ENCODE measurements at regions not wholly inside any gene's neighbourhood (a gene's known extent, or its start where the extent isn't known, plus 50 kb on each side); places are given as distances from the start of the nearest gene placed in this dataset.

DNA sequence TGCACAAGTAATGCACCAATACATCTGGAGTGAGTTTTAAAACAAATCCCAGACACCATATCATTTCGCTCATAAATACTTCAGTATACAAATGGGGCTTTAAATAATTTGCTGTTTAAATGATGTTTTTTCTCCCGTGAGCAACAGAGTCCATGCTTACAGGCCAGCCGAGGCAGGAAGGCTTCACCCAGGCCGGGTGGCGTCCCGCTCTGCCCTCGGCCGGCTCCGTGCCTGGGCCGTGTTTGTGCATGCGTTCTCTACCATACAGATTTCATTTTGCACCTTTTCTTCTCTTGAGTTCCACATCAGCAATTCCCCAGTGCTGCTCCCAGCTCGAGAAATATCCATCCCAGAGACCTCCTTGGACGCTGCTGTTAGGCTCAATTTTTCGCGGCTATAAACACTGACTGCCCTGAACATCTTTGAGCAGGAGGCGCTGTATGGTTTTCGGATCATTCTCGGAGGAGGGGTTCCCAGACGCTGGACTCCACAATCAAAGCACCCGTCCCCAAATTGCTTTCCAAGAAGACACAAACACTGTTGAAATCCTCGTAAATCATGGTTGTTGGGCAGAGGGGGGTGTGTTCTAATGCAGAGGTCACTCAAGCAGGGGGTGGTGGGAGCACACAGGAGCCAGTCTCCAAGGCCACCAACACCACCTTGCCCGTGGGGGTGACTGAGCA, 91.6 kb downstream of the MICALL2 start:
- Histone ChIP-seq H3K4me3 (no peak overlapping the region), H3K27me3 (no peaks in the 10 kb centered on the region), H3K9me3 (peaks cover 0 to 19% of the 10 kb centered on the region in 2 donors), H3K4me1 (ENCODE audit: insufficient read depth) (no peaks in the 10 kb centered on the region), H3K36me3 (no peaks in the 10 kb centered on the region), H3K27ac (no peak overlapping the region)
- intact Hi-C loops (cut with DNase I), result no loop called here
- TF ChIP-seq POLR2A (IDR thresholded peaks at IDR 0.05), result no peak
- TF ChIP-seq CTCF (IDR thresholded peaks at IDR 0.05), result no peak
- no peak for TF ChIP-seq EP300 (IDR thresholded peaks at IDR 0.05)
- DNase-seq, result no peak
- WGBS, 3 donors, result 19 to 25% (median 23%) methylated on average over 22 of the region's 22 CpGs

DNA sequence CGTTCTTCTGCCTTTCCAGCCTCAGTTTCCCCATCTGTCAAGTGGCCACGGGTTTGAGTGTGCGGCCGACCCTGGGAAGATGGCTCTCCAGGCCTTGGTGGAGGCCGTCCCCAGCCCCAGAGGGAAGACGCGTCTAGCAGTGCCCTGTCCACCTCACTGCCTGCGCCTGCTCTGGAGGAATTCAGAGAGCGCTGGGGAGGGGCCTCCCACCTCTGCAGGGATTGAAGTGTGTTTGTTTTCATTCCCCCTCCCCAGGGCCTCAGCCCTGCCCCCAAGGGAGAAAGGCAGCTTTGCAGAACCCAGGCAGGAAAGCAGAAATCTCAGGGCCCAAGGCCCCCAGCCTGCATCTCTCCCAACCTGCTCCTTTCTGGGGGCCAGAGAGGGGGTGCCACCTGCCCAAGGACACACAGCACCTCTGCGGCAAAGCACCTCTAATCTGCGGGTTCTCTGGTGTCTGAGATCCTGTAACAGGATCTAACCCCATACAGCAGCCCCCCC, 91.0 kb downstream of the MICALL2 start:
- intact Hi-C loops (cut with DNase I), result no loop called here
- peaks cover 0 to 19% of the 10 kb centered on the region in 2 donors for H3K9me3 ChIP-seq
- no peak for DNase-seq
- H3K36me3 ChIP-seq, result no peaks in the 10 kb centered on the region
- H3K4me3 ChIP-seq, result no peak overlapping the region
- H3K27ac ChIP-seq, result no peak overlapping the region
- H3K4me1 ChIP-seq (ENCODE audit: insufficient read depth), result no peaks in the 10 kb centered on the region
- WGBS, 3 donors, result 10 to 14% (median 10%) methylated on average over 11 of the region's 11 CpGs
- H3K27me3 ChIP-seq, result no peaks in the 10 kb centered on the region
- TF ChIP-seq CTCF (IDR thresholded peaks at IDR 0.05) (no peak), EP300 (IDR thresholded peaks at IDR 0.05) (no peak)

GRCh38 chr7:1368682-1369571, 90.3 kb downstream of the MICALL2 start:
- intact Hi-C loops (cut with DNase I), result no loop called here
- Histone ChIP-seq H3K27ac (no peak overlapping the region), H3K36me3 (no peaks in the 10 kb centered on the region), H3K4me1 (ENCODE audit: insufficient read depth) (no peaks in the 10 kb centered on the region), H3K27me3 (no peaks in the 10 kb centered on the region), H3K4me3 (no peak overlapping the region), H3K9me3 (peaks cover 0 to 17% of the 10 kb centered on the region in 2 donors)
- no peak for DNase-seq
- WGBS, 3 donors, result 2% methylated on average over 59 to 74 of the region's 74 CpGs
- TF ChIP-seq EP300 (IDR thresholded peaks at IDR 0.05), result no peak
- TF ChIP-seq CTCF (IDR thresholded peaks at IDR 0.05), result no peak
- no peak for TF ChIP-seq POLR2A (IDR thresholded peaks at IDR 0.05)

DNA sequence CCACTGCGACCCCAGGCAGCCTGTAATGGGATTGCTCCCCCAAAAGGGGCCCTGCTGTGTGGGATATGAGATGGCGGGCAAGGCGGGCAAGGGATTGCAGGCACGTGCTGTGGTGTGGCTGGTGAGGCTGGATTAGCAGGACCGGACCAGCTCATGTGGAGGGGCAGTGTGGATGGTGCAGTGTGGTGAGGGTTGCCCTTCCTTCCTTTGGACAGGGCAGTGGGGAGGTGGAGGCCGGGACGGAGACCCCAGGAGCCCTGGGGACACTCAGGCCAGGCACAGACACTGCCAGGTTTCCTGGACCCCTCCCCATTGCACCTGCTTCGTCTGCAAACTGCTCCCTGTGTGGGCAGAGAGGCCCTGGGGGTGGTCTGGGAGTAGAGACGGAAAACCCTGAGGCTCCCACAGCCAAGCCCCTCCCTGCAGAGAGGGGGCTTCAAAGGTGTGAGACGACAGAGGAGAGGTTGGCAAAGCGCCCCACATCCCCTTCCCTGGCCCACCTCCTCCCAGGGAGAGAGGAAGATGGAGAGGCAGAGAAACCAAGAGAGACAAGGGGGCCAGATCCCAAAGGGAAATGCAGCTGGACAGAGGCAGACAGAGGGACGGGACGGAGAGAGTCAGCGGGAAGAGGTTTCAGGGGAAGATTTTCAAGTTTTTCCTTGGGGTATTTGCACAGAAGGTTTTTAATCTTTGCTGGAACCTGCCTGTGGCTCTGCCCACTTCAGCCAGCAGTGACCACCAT, 89.2 kb downstream of the MICALL2 start:
- H3K4me1 ChIP-seq (ENCODE audit: insufficient read depth), result no peaks in the 10 kb centered on the region
- no peak overlapping the region for H3K27ac ChIP-seq
- WGBS, 3 donors, result 10 to 16% (median 11%) methylated on average over 14 of the region's 14 CpGs
- no peak overlapping the region for H3K4me3 ChIP-seq
- intact Hi-C loops (cut with DNase I), result no loop called here
- TF ChIP-seq POLR2A (IDR thresholded peaks at IDR 0.05) (no peak), CTCF (IDR thresholded peaks at IDR 0.05) (no peak), EP300 (IDR thresholded peaks at IDR 0.05) (no peak)
- H3K27me3 ChIP-seq, result no peaks in the 10 kb centered on the region
- peaks cover 0 to 5% of the 10 kb centered on the region in 2 donors for H3K9me3 ChIP-seq
- no peak for DNase-seq
- H3K36me3 ChIP-seq, result no peaks in the 10 kb centered on the region

All from ovary (tissue), 7 donors.